Hematopoietic multipotent progenitor cell treated with erythropoietin and hydrocortisone succinate and interleukin-3 and kit ligand, for 6 days (in vitro differentiated cells): ENCODE measurements at regions not wholly inside any gene's neighbourhood (a gene's known extent, or its start where the extent isn't known, plus 50 kb on each side); places are given as distances from the start of the nearest gene placed in this dataset.
"Not testable (repeated sequence)": the region's sequence is repeated elsewhere in the genome, so short reads cannot be mapped to it uniquely, and the experiment has no call there.

Source experiments
- DNase-seq: peaks from one replicate; pipeline ENCODE4 v3.0.0-alpha.2; 2015

GRCh38 chr11:25628030-25628429 lies 703.9 kb upstream of the ANO3 start:
- no peak for DNase-seq

GRCh38 chr11:25633230-25633629 lies 698.7 kb upstream of the ANO3 start:
- no peak for DNase-seq

GRCh38 chr11:25649220-25649619 lies 682.7 kb upstream of the ANO3 start:
- not testable (repeated sequence) for DNase-seq

GRCh38 chr11:25650319-25650718 lies 681.6 kb upstream of the ANO3 start:
- DNase-seq, result no peak

GRCh38 chr11:25655636-25656035 lies 676.3 kb upstream of the ANO3 start:
- no peak for DNase-seq

- DNase-seq, result no peak
These were observed 673.0 kb upstream of the ANO3 start for GRCh38 chr11:25658916-25659315.

- DNase-seq, result no peak
These were observed 672.2 kb upstream of the ANO3 start for GRCh38 chr11:25659706-25660105.

- DNase-seq, result no peak
These were observed 664.1 kb upstream of the ANO3 start for GRCh38 chr11:25667871-25668270.

GRCh38 chr11:25691959-25692358 lies 640.0 kb upstream of the ANO3 start:
- DNase-seq, result no peak

GRCh38 chr11:25702417-25702816 lies 629.5 kb upstream of the ANO3 start:
- no peak for DNase-seq

- DNase-seq, result no peak
These were observed 621.0 kb upstream of the ANO3 start for GRCh38 chr11:25710975-25711374.

- DNase-seq, result no peak
These were observed 604.0 kb upstream of the ANO3 start for GRCh38 chr11:25727944-25728343.

GRCh38 chr11:25730230-25730629 lies 601.7 kb upstream of the ANO3 start:
- no peak for DNase-seq

GRCh38 chr11:25733777-25734176 lies 598.2 kb upstream of the ANO3 start:
- no peak for DNase-seq

GRCh38 chr11:25734591-25735211 lies 597.2 kb upstream of the ANO3 start:
- DNase-seq, result no peak

GRCh38 chr11:25737071-25737675 lies 594.8 kb upstream of the ANO3 start:
- no peak for DNase-seq

GRCh38 chr11:25741886-25742285 lies 590.0 kb upstream of the ANO3 start:
- no peak for DNase-seq

- DNase-seq, result no peak
These were observed 589.1 kb upstream of the ANO3 start for GRCh38 chr11:25742800-25743199.

GRCh38 chr11:25755381-25755780 lies 576.5 kb upstream of the ANO3 start:
- no peak for DNase-seq

- no peak for DNase-seq
These were observed 575.9 kb upstream of the ANO3 start for GRCh38 chr11:25755918-25756584.

GRCh38 chr11:25758145-25758661 lies 573.7 kb upstream of the ANO3 start:
- no peak for DNase-seq

GRCh38 chr11:25766332-25767015 lies 565.5 kb upstream of the ANO3 start:
- no peak for DNase-seq

- DNase-seq, result no peak
These were observed 562.6 kb upstream of the ANO3 start for GRCh38 chr11:25769287-25769686.

GRCh38 chr11:25771605-25772004 lies 560.3 kb upstream of the ANO3 start:
- no peak for DNase-seq
